Testis (tissue), 2 donors: ENCODE measurements at regions not wholly inside any gene's neighbourhood (a gene's known extent, or its start where the extent isn't known, plus 50 kb on each side); places are given as distances from the start of the nearest gene placed in this dataset.

ENCODE experiments used
- POLR2A ChIP-seq: fragments of 450-650 bp; IDR thresholded peaks from one replicate; pipeline ENCODE4 v1.6.1; 2017; ENCODE audit warnings: antibody characterized with exemption, mild to moderate bottlenecking, moderate library complexity
- TF ChIP-seq, protein P1 (sequence below), 3 experiments: fragments of 450-650 bp in 2 of 3; fragments of 200-600 bp in 1 of 3; sonication (generic) in 1 of 3; IDR thresholded peaks; one replicate each; pipeline ENCODE4 v1.5.1; 2016 to 2019; ENCODE audit warnings: antibody characterized with exemption in 3 of 3, mild to moderate bottlenecking in 2 of 3, moderate library complexity in 1 of 3

- TF ChIP-seq, protein P1, sequence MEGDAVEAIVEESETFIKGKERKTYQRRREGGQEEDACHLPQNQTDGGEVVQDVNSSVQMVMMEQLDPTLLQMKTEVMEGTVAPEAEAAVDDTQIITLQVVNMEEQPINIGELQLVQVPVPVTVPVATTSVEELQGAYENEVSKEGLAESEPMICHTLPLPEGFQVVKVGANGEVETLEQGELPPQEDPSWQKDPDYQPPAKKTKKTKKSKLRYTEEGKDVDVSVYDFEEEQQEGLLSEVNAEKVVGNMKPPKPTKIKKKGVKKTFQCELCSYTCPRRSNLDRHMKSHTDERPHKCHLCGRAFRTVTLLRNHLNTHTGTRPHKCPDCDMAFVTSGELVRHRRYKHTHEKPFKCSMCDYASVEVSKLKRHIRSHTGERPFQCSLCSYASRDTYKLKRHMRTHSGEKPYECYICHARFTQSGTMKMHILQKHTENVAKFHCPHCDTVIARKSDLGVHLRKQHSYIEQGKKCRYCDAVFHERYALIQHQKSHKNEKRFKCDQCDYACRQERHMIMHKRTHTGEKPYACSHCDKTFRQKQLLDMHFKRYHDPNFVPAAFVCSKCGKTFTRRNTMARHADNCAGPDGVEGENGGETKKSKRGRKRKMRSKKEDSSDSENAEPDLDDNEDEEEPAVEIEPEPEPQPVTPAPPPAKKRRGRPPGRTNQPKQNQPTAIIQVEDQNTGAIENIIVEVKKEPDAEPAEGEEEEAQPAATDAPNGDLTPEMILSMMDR (IDR thresholded peaks at IDR 0.05) = no peak
- no peak for TF ChIP-seq POLR2A
Measured at GRCh38 chr20:58161192-58161591, 67.3 kb downstream of the ANKRD60 start.
